ENCODE measurements at regions not wholly inside any gene's neighbourhood (a gene's known extent, or its start where the extent isn't known, plus 50 kb on each side); places are given as distances from the start of the nearest gene placed in this dataset.
"Not testable (repeated sequence)": the region's sequence is repeated elsewhere in the genome, so short reads cannot be mapped to it uniquely, and the experiment has no call there.

- no peak for DNase-seq
Observed at GRCh38 chr13:112259511-112259910, 116.6 kb upstream of the SPACA7 start.

GRCh38 chr13:112260108-112261055 is 115.8 kb upstream of the SPACA7 start:
- DNase-seq = no peak

- no peak for DNase-seq
Observed at GRCh38 chr13:112261924-112262323, 114.2 kb upstream of the SPACA7 start.

GRCh38 chr13:112263152-112263551 is 113.0 kb upstream of the SPACA7 start:
- DNase-seq = no peak

GRCh38 chr13:112267660-112268059 is 108.5 kb upstream of the SPACA7 start:
- no peak for DNase-seq

GRCh38 chr13:112270951-112271350 is 105.2 kb upstream of the SPACA7 start:
- no peak for DNase-seq

- DNase-seq = not testable (repeated sequence)
Observed at GRCh38 chr13:112286733-112287132, 89.4 kb upstream of the SPACA7 start.

GRCh38 chr13:112320303-112320702 is 55.9 kb upstream of the SPACA7 start:
- no peak for DNase-seq

GRCh38 chr13:112322557-112322956 is 53.6 kb upstream of the SPACA7 start:
- DNase-seq = no peak

GRCh38 chr13:112324116-112324515 is 52.0 kb upstream of the SPACA7 start:
- DNase-seq = no peak

GRCh38 chr13:112325142-112325808 is 50.9 kb upstream of the SPACA7 start:
- no peak for DNase-seq

- DNase-seq = peak in 12 of 56 donors; percentile 5 to 43 (median 17)
Observed at GRCh38 chr13:112325920-112326645, 50.1 kb upstream of the SPACA7 start.
